H1 (cell line): ENCODE measurements at regions not wholly inside any gene's neighbourhood (a gene's known extent, or its start where the extent isn't known, plus 50 kb on each side); places are given as distances from the start of the nearest gene placed in this dataset.

ENCODE experiments used
- CTCF ChIA-PET: fragments of 300-600 bp; sonication (Branson Sonifier 250); formaldehyde crosslinking; loops from one replicate; lab custom pipeline; 2021; ENCODE audit not compliant: partially characterized antibody; lab: Charles Lee
- POLR2A ChIA-PET: fragments of 300-600 bp; sonication (Branson Sonifier 250); formaldehyde crosslinking; loops from one replicate; lab custom pipeline; 2021; ENCODE audit warnings: inconsistent platforms; ENCODE audit not compliant: partially characterized antibody; lab: Charles Lee
- DNase-seq, 2 experiments: peaks; one replicate each; pipeline versions ENCODE4 v3.0.0 to v3.0.0-alpha.2; 2010 to 2022; ENCODE audit warnings: low spot score in 2 of 2, low read depth in 1 of 2, mixed read lengths in 1 of 2
- FAIRE-seq: peaks from 2 replicates; lab custom pipeline; 2011; peaks lifted over from hg19 to GRCh38; lab: Jason Lieb, UNC
- H2AFZ ChIP-seq: 2 replicates; pipeline ENCODE4 v1.8.1; 2012; ENCODE audit warnings: low read length, inconsistent platforms
- H2AK5ac ChIP-seq: 2 replicates; pipeline ENCODE4 v1.6.1; 2013; ENCODE audit warnings: low read depth, low read length
- H2BK120ac ChIP-seq: replicated peaks from 2 replicates; pipeline ENCODE3; 2013; ENCODE audit warnings: low read depth, low read length, inconsistent platforms
- H2BK12ac ChIP-seq: 2 replicates; pipeline ENCODE4 v1.6.1; 2013; ENCODE audit warnings: low read depth, low read length
- H2BK15ac ChIP-seq: 2 replicates; pipeline ENCODE4 v1.6.1; 2013; ENCODE audit warnings: low read length
- H2BK20ac ChIP-seq: 2 replicates; pipeline ENCODE4 v1.6.1; 2013; ENCODE audit warnings: low read length
- H2BK5ac ChIP-seq: 2 replicates; pipeline ENCODE4 v1.6.1; 2013; ENCODE audit warnings: low read depth, low read length
- H3K14ac ChIP-seq: 2 replicates; pipeline ENCODE4 v1.6.1; 2013; ENCODE audit warnings: inconsistent platforms; ENCODE audit not compliant: insufficient read length
- H3K18ac ChIP-seq: 2 replicates; pipeline ENCODE4 v1.6.1; 2013; ENCODE audit warnings: low read length; ENCODE audit errors: extremely low read depth
- H3K23ac ChIP-seq: 2 replicates; pipeline ENCODE4 v1.6.1; 2013; ENCODE audit warnings: inconsistent platforms; ENCODE audit not compliant: insufficient read length
- H3K23me2 ChIP-seq: 2 replicates; pipeline ENCODE4 v1.6.1; 2013; ENCODE audit warnings: low read depth, low read length
- H3K27ac ChIP-seq: 2 replicates; pipeline ENCODE4 v1.6.1; 2011; ENCODE audit warnings: low read depth, low read length, inconsistent platforms
- H3K27me3 ChIP-seq, 4 experiments: replicated peaks in 1 of 4; 1 replicate in 1 of 4; 2 replicates in 3 of 4; pipeline versions ENCODE4 v1.6.1 to v1.8.1; 2011 to 2013; ENCODE audit warnings: low read length in 3 of 4, mild to moderate bottlenecking in 3 of 4, inconsistent platforms in 2 of 4, mixed read lengths in 2 of 4, moderate library complexity in 1 of 4; ENCODE audit not compliant: control insufficient read depth in 3 of 4, insufficient read depth in 3 of 4; ENCODE audit errors: extremely low read depth in 1 of 4
- H3K36me3 ChIP-seq, 4 experiments: 2 replicates each; pipeline versions ENCODE4 v1.6.1 to v1.8.1; 2011 to 2013; ENCODE audit warnings: mild to moderate bottlenecking in 4 of 4, low read length in 3 of 4, moderate library complexity in 2 of 4, control low read depth in 1 of 4, inconsistent platforms in 1 of 4; ENCODE audit not compliant: insufficient read depth in 4 of 4, control insufficient read depth in 2 of 4
- H3K4ac ChIP-seq: replicated peaks from 2 replicates; pipeline ENCODE3; 2013; ENCODE audit warnings: low read length, low read depth, mixed read lengths, inconsistent platforms; ENCODE audit not compliant: insufficient read length
- H3K4me1 ChIP-seq, 4 experiments: replicated peaks in 1 of 4; 1 replicate in 1 of 4; 2 replicates in 3 of 4; pipeline versions ENCODE4 v1.6.1 to v1.8.1; 2011 to 2013; ENCODE audit warnings: low read length in 3 of 4, inconsistent platforms in 2 of 4, mixed read lengths in 1 of 4; ENCODE audit not compliant: insufficient read depth in 4 of 4, control insufficient read depth in 3 of 4
- H3K4me2 ChIP-seq, 2 experiments: 2 replicates each; pipeline versions ENCODE4 v1.6.1 to v1.8.1; 2011 to 2013; ENCODE audit warnings: low read depth in 2 of 2, low read length in 2 of 2, control low read depth in 1 of 2, inconsistent platforms in 1 of 2, mild to moderate bottlenecking in 1 of 2; ENCODE audit not compliant: insufficient read depth in 1 of 2
- H3K4me3 ChIP-seq, 4 experiments: fragments of 200-600, 300-600 bp in 1 of 4; sonication (generic), shearing (Covaris generic), sonication (Bioruptor Twin) in 1 of 4; 2 replicates each; pipeline versions ENCODE4 v1.5.1 to v1.8.1; 2011 to 2016; ENCODE audit warnings: low read length in 4 of 4, low read depth in 3 of 4, control low read depth in 2 of 4, inconsistent platforms in 2 of 4, mild to moderate bottlenecking in 2 of 4, mixed read lengths in 1 of 4, moderate library complexity in 1 of 4; ENCODE audit not compliant: insufficient read depth in 2 of 4; ENCODE audit errors: extremely low read depth in 1 of 4
- H3K56ac ChIP-seq: replicated peaks from 2 replicates; pipeline ENCODE3; 2013; ENCODE audit warnings: low read depth, mild to moderate bottlenecking, mixed read lengths, low read length, inconsistent platforms; ENCODE audit not compliant: insufficient read length
- H3K79me1 ChIP-seq: 2 replicates; pipeline ENCODE4 v1.6.1; 2013; ENCODE audit warnings: low read depth, low read length, control low read depth
- H3K79me2 ChIP-seq, 2 experiments: 2 replicates each; pipeline versions ENCODE4 v1.6.1 to v1.8.1; 2012 to 2013; ENCODE audit warnings: low read length in 2 of 2, mild to moderate bottlenecking in 2 of 2, inconsistent platforms in 1 of 2; ENCODE audit not compliant: insufficient read depth in 2 of 2, control insufficient read depth in 1 of 2
- H3K9ac ChIP-seq, 4 experiments: replicated peaks in 1 of 4; 1 replicate in 1 of 4; 2 replicates in 3 of 4; pipeline versions ENCODE4 v1.6.1 to v1.8.1; 2011 to 2013; ENCODE audit warnings: low read depth in 3 of 4, low read length in 3 of 4, control low read depth in 2 of 4, mild to moderate bottlenecking in 2 of 4, moderate library complexity in 2 of 4, inconsistent platforms in 1 of 4; ENCODE audit errors: extremely low read depth in 1 of 4
- H3K9me3 ChIP-seq, 2 experiments: 2 replicates each; pipeline versions ENCODE4 v1.6.1 to v1.8.1; 2012 to 2013; ENCODE audit warnings: mild to moderate bottlenecking in 2 of 2, moderate library complexity in 2 of 2, control low read depth in 1 of 2, inconsistent platforms in 1 of 2, low read depth in 1 of 2, low read length in 1 of 2, mixed read lengths in 1 of 2; ENCODE audit not compliant: insufficient read depth in 2 of 2
- H4K20me1 ChIP-seq, 2 experiments: replicated peaks in 1 of 2; 2 replicates each; pipeline versions ENCODE3 to v1.8.1; 2011 to 2013; ENCODE audit warnings: inconsistent platforms in 2 of 2, low read length in 2 of 2, mild to moderate bottlenecking in 1 of 2; ENCODE audit not compliant: insufficient read depth in 2 of 2, control insufficient read depth in 1 of 2
- H4K5ac ChIP-seq: 2 replicates; pipeline ENCODE4 v1.6.1; 2013; ENCODE audit warnings: low read length, low read depth, mixed read lengths, inconsistent platforms; ENCODE audit not compliant: insufficient read length
- H4K8ac ChIP-seq: 2 replicates; pipeline ENCODE4 v1.8.0; 2013; ENCODE audit warnings: mild to moderate bottlenecking, moderate library complexity, low read length, inconsistent platforms; ENCODE audit not compliant: insufficient read depth; ENCODE audit errors: extremely low read depth
- H4K91ac ChIP-seq: replicated peaks from 2 replicates; pipeline ENCODE3; 2013; ENCODE audit warnings: low read length, mixed read lengths, inconsistent platforms; ENCODE audit not compliant: insufficient read length
- HDAC6 ChIP-seq: IDR thresholded peaks from one replicate; pipeline ENCODE4 v1.7.1; 2012; ENCODE audit warnings: low read depth, mild to moderate bottlenecking, inconsistent platforms, low read length, moderate library complexity
- TEAD4 ChIP-seq: IDR thresholded peaks from 2 replicates; pipeline ENCODE4 v1.6.1; 2012; ENCODE audit warnings: low read depth, low read length, inconsistent platforms, mixed read lengths

GRCh38 chr3:191848818-191849217 lies 387.9 kb downstream of the PYDC2 start:
- POLR2A ChIA-PET, result no interaction called here
- H3K79me1 ChIP-seq, result no peaks in the 10 kb centered on the region
- CTCF ChIA-PET, result no interaction called here
- H2AK5ac ChIP-seq, result no peak overlapping the region
- H4K91ac ChIP-seq, result no peak overlapping the region
- no peak overlapping the region for H2BK5ac ChIP-seq
- H2BK12ac ChIP-seq, result no peak overlapping the region
- TF ChIP-seq TEAD4 (no peak), HDAC6 (no peak)
- H3K4me2 ChIP-seq, result no peak overlapping the region
- no peaks in the 10 kb centered on the region for H3K4me1 ChIP-seq
- peaks cover 0 to 1% (median 0%) of the 10 kb centered on the region in 4 experiments; a peak in 1 of 7 replicates for H3K27me3 ChIP-seq
- FAIRE-seq (no peak), DNase-seq (no peak)
- no peak overlapping the region for H4K8ac ChIP-seq
- H3K9me3 ChIP-seq, result no peaks in the 10 kb centered on the region
- no peak overlapping the region for H3K14ac ChIP-seq
- H3K79me2 ChIP-seq, result no peaks in the 10 kb centered on the region
- no peak overlapping the region for H3K4me3 ChIP-seq
- H3K4ac ChIP-seq, result no peak overlapping the region
- H3K27ac ChIP-seq, result no peak overlapping the region
- no peak overlapping the region for H3K23ac ChIP-seq
- H4K20me1 ChIP-seq, result no peaks in the 10 kb centered on the region
- H4K5ac ChIP-seq, result no peak overlapping the region
- H2BK15ac ChIP-seq, result no peak overlapping the region
- no peaks in the 10 kb centered on the region for H3K36me3 ChIP-seq
- H3K9ac ChIP-seq, result no peak overlapping the region
- H3K56ac ChIP-seq, result no peak overlapping the region
- no peaks in the 10 kb centered on the region for H3K23me2 ChIP-seq
- no peak overlapping the region for H2BK20ac ChIP-seq
- H3K18ac ChIP-seq, result no peak overlapping the region
- H2BK120ac ChIP-seq, result no peak overlapping the region
- H2AFZ ChIP-seq, result no peak overlapping the region
